HL-60/S4 (cell line): ENCODE measurements at regions not wholly inside any gene's neighbourhood (a gene's known extent, or its start where the extent isn't known, plus 50 kb on each side); places are given as distances from the start of the nearest gene placed in this dataset.

ENCODE experiments used
- in situ Hi-C: fragments of 300-500 bp; cut with MboI; formaldehyde crosslinking; loops from 2 replicates; pipeline ENCODE4 v1.14.3; 2022; ENCODE audit warnings: low sequenced_read_pairs

GRCh38 chr6:26252077-26252472 is 112.9 kb upstream of the BTN3A2 start:
- in situ Hi-C loops: no loop called here

- in situ Hi-C loops: no loop called here
Measured at GRCh38 chr6:26254724-26255123, 110.3 kb upstream of the BTN3A2 start.

- in situ Hi-C loops: no loop called here
Measured at GRCh38 chr6:26257272-26257671, 107.7 kb upstream of the BTN3A2 start.

- in situ Hi-C loops: no loop called here
Measured at GRCh38 chr6:26258212-26258977, 106.6 kb upstream of the BTN3A2 start.

GRCh38 chr6:26260110-26260637 is 104.8 kb upstream of the BTN3A2 start:
- in situ Hi-C loops: no loop called here

GRCh38 chr6:26260725-26261490 is 104.1 kb upstream of the BTN3A2 start:
- in situ Hi-C loops: no loop called here

- in situ Hi-C loops: no loop called here
Measured at GRCh38 chr6:26264547-26264946, 100.5 kb upstream of the BTN3A2 start.

- in situ Hi-C loops: no loop called here
Measured at GRCh38 chr6:26267083-26267589, 97.9 kb upstream of the BTN3A2 start.

GRCh38 chr6:26268659-26269402 is 96.2 kb upstream of the BTN3A2 start:
- in situ Hi-C loops: no loop called here

- in situ Hi-C loops: no loop called here
Measured at GRCh38 chr6:26269531-26270485, 95.2 kb upstream of the BTN3A2 start.

- in situ Hi-C loops: no loop called here
Measured at GRCh38 chr6:26270486-26270861, 94.5 kb upstream of the BTN3A2 start.

GRCh38 chr6:26270903-26271667 is 93.9 kb upstream of the BTN3A2 start:
- in situ Hi-C loops: no loop called here

GRCh38 chr6:26271668-26272024 is 93.4 kb upstream of the BTN3A2 start:
- in situ Hi-C loops: no loop called here

- in situ Hi-C loops: no loop called here
Measured at GRCh38 chr6:26272171-26272637, 92.8 kb upstream of the BTN3A2 start.

- in situ Hi-C loops: no loop called here
Measured at GRCh38 chr6:26273673-26274588, 91.1 kb upstream of the BTN3A2 start.

GRCh38 chr6:26275663-26276062 is 89.3 kb upstream of the BTN3A2 start:
- in situ Hi-C loops: no loop called here

- in situ Hi-C loops: no loop called here
Measured at GRCh38 chr6:26276841-26277648, 88.0 kb upstream of the BTN3A2 start.
